Fibroblast of the aortic adventitia (primary cell): ENCODE measurements at regions not wholly inside any gene's neighbourhood (a gene's known extent, or its start where the extent isn't known, plus 50 kb on each side); places are given as distances from the start of the nearest gene placed in this dataset.

ENCODE experiments used
- DNase-seq: peaks from one replicate; pipeline ENCODE4 v3.0.0-alpha.2; 2010; ENCODE audit warnings: low read depth
- H3K4me3 ChIP-seq: 2 replicates; pipeline ENCODE4 v1.5.1; 2011; ENCODE audit warnings: low read depth, mild to moderate bottlenecking, control low read depth, low read length, moderate library complexity
- TF ChIP-seq, protein P1 (sequence below): IDR thresholded peaks from 2 replicates; pipeline ENCODE4 v1.5.1; 2011; ENCODE audit warnings: mild to moderate bottlenecking, low read length, control low read depth, inconsistent platforms; ENCODE audit not compliant: insufficient read depth

DNA sequence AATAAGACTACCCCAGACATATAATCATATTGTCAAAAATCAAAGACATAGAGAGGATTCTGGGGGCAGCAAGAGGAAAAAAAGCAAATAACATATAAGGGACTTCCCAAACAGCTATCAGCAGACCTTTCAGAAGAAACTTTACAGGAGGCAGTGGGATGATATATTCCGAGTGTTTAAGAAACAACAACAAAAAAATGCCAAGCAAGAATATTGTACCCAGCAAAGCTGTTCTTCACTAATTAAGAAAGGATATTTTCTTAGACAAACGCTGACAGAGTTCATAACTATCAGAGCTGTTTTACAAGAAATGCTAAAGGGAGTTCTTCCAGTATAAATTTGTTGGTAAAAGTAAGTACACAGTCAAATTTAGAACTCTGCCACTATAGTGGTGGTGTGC, 243.3 kb upstream of the AFDN start:
- H3K4me3 ChIP-seq, result no peak overlapping the region
- no peak for DNase-seq
- TF ChIP-seq, protein P1, sequence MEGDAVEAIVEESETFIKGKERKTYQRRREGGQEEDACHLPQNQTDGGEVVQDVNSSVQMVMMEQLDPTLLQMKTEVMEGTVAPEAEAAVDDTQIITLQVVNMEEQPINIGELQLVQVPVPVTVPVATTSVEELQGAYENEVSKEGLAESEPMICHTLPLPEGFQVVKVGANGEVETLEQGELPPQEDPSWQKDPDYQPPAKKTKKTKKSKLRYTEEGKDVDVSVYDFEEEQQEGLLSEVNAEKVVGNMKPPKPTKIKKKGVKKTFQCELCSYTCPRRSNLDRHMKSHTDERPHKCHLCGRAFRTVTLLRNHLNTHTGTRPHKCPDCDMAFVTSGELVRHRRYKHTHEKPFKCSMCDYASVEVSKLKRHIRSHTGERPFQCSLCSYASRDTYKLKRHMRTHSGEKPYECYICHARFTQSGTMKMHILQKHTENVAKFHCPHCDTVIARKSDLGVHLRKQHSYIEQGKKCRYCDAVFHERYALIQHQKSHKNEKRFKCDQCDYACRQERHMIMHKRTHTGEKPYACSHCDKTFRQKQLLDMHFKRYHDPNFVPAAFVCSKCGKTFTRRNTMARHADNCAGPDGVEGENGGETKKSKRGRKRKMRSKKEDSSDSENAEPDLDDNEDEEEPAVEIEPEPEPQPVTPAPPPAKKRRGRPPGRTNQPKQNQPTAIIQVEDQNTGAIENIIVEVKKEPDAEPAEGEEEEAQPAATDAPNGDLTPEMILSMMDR, result no peak

DNA sequence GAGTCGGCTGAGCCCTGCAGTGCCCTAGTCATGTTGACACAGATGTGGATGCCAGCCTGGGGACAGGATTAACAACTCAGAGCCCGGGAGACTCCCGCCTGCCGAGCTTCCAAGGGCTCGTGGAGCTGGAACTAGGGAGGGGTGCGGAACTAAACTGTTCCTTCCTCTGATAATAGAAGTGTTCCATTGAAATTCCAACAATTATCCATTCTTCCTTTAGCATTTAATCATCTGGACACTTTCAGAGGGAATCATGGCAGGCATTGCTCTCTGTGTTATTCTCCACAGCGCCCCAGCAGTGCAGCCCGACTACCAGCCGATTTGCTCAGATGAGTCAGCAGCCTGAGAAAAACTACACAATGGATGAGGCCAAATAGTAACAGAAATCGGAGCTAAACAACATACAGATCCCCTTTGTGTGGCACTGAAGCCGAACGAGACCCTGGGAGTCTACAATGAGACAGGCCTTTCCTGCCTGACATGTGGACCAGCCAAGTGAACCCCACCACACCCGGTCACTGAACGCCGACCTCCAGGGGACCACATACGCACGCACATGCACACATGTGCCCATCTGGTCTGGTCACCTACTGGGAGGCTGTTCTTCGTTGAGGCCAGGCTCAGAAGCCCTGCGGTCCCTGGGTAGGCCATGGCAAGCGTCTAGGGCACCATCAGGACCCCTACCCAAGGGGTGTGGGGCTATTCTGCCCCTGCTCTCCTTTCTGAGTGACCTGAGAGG, 238.4 kb upstream of the AFDN start:
- DNase-seq, result no peak
- H3K4me3 ChIP-seq, result no peak overlapping the region
- TF ChIP-seq, protein P1, result no peak

DNA sequence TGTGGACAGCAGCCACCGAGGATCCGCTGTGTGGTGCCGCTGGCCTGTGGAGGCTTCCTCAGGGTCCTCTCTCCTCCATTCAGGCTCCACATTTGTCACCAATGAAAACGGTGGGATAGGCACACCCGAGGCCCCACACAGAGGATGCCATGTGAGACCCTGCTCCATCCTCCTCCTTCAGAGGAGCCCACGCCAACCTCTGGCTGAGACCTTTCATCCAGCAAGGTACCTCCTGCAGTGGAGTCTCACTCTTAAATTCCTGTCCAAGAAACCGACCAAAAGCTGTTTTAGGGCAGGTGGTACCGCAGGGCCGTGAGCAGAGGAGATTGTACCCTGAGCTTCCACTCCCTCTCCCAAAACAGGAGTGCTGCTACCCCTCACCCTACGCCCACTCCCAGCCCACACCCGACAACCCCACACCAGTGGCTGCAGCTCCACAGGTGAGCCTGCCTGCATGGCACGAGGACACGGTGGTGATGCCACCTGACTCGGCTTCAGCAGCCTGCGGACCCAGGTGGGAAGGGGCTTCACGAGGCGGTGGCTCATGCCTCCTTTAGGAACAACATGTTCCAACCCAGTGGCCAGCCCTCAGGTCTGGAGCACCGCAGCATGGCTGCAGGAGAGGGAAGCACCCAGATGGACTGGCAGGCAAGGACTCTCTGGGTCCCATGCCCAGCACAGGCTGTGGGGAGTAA, 237.6 kb upstream of the AFDN start:
- TF ChIP-seq, protein P1, result no peak
- no peak for DNase-seq
- H3K4me3 ChIP-seq, result no peak overlapping the region

DNA sequence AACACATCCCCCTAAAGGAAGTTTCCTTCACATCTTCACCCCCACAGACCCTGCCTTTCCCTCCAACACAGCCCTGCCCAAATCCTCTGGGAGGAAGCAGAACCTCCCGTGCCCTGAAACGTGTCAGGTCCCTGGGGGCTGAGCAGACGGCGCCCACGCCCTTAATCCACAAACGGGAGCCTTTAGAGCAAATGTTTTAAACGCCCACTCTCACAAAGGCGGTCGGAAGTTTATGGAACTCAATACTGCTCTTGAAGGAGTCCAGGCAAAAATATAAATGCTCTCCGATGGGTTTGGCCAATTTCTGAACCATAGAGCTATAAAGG, 237.1 kb upstream of the AFDN start:
- H3K4me3 ChIP-seq, result no peak overlapping the region

DNA sequence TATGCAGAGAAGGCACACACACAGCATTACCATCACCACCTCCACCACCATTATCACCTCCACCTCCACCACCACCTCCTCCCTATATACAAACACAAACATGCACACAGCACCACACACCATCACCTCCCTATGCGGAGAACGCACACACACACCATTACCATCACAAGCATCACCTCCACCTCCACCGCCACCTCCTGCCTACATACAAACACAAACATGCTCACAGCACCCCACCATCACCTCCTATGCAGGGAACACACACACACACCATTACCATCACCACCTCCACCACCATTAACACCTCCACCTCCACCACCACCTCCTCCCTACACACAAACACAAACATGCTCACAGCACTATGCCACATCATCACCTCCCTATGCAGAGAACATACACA, 236.5 kb upstream of the AFDN start:
- no peak overlapping the region for H3K4me3 ChIP-seq
- TF ChIP-seq, protein P1, result no peak
- no peak for DNase-seq

More for the DNA sequence above, 237.1 kb upstream of the AFDN start:
- TF ChIP-seq, protein P1, result no peak
- no peak for DNase-seq
